T-helper 1 cell (primary cell): ENCODE measurements at regions not wholly inside any gene's neighbourhood (a gene's known extent, or its start where the extent isn't known, plus 50 kb on each side); places are given as distances from the start of the nearest gene placed in this dataset.
"Not testable (repeated sequence)": the region's sequence is repeated elsewhere in the genome, so short reads cannot be mapped to it uniquely, and the experiment has no call there.

Source experiments
- DNase-seq, 5 donors: peaks; one replicate each; pipeline ENCODE4 v3.0.0-alpha.2; 2012 to 2020

- no peak for DNase-seq
Observed at GRCh38 chr2:187996630-187997029, 295.0 kb upstream of the GULP1 start.

GRCh38 chr2:188000189-188000588, 291.5 kb upstream of the GULP1 start:
- DNase-seq = no peak

GRCh38 chr2:188003800-188004199, 287.9 kb upstream of the GULP1 start:
- DNase-seq = no peak

- DNase-seq = no peak
Observed at GRCh38 chr2:188013767-188014166, 277.9 kb upstream of the GULP1 start.

- no peak for DNase-seq
Observed at GRCh38 chr2:188016917-188017316, 274.8 kb upstream of the GULP1 start.

- DNase-seq = no peak
Observed at GRCh38 chr2:188022389-188022788, 269.3 kb upstream of the GULP1 start.

GRCh38 chr2:188023035-188023434, 268.6 kb upstream of the GULP1 start:
- no peak for DNase-seq

- no peak for DNase-seq
Observed at GRCh38 chr2:188024811-188025210, 266.9 kb upstream of the GULP1 start.

- no peak for DNase-seq
Observed at GRCh38 chr2:188028739-188029138, 262.9 kb upstream of the GULP1 start.

- DNase-seq = no peak
Observed at GRCh38 chr2:188032306-188032705, 259.4 kb upstream of the GULP1 start.

GRCh38 chr2:188032786-188033185, 258.9 kb upstream of the GULP1 start:
- no peak for DNase-seq

GRCh38 chr2:188033240-188033639, 258.4 kb upstream of the GULP1 start:
- not testable (repeated sequence) for DNase-seq

- DNase-seq = not testable (repeated sequence)
Observed at GRCh38 chr2:188034102-188034501, 257.6 kb upstream of the GULP1 start.

- DNase-seq = not testable (repeated sequence)
Observed at GRCh38 chr2:188035377-188035776, 256.3 kb upstream of the GULP1 start.

GRCh38 chr2:188036786-188037185, 254.9 kb upstream of the GULP1 start:
- not testable (repeated sequence) for DNase-seq

GRCh38 chr2:188039307-188039706, 252.4 kb upstream of the GULP1 start:
- no peak for DNase-seq

GRCh38 chr2:188042412-188042811, 249.3 kb upstream of the GULP1 start:
- DNase-seq = no peak

GRCh38 chr2:188045016-188045415, 246.7 kb upstream of the GULP1 start:
- DNase-seq = no peak

GRCh38 chr2:188046437-188046836, 245.2 kb upstream of the GULP1 start:
- no peak for DNase-seq

GRCh38 chr2:188047735-188048134, 243.9 kb upstream of the GULP1 start:
- DNase-seq = no peak

GRCh38 chr2:188050726-188051125, 240.9 kb upstream of the GULP1 start:
- DNase-seq = no peak

GRCh38 chr2:188051706-188052105, 240.0 kb upstream of the GULP1 start:
- no peak for DNase-seq

- DNase-seq = no peak
Observed at GRCh38 chr2:188065386-188065785, 226.3 kb upstream of the GULP1 start.

- DNase-seq = no peak
Observed at GRCh38 chr2:188068093-188068492, 223.6 kb upstream of the GULP1 start.

GRCh38 chr2:188076149-188077056, 215.3 kb upstream of the GULP1 start:
- peak in 1 of 5 donors; percentile 3 for DNase-seq
